HG02571 (cell line): ENCODE measurements at regions not wholly inside any gene's neighbourhood (a gene's known extent, or its start where the extent isn't known, plus 50 kb on each side); places are given as distances from the start of the nearest gene placed in this dataset.

ENCODE experiments used
- ATAC-seq: cut with Tn5 transposase; IDR thresholded peaks from one replicate; pipeline ENCODE4 v1.9.1; 2021; ENCODE audit warnings: mild to moderate bottlenecking, moderate library complexity; ENCODE audit not compliant: unreplicated experiment

DNA sequence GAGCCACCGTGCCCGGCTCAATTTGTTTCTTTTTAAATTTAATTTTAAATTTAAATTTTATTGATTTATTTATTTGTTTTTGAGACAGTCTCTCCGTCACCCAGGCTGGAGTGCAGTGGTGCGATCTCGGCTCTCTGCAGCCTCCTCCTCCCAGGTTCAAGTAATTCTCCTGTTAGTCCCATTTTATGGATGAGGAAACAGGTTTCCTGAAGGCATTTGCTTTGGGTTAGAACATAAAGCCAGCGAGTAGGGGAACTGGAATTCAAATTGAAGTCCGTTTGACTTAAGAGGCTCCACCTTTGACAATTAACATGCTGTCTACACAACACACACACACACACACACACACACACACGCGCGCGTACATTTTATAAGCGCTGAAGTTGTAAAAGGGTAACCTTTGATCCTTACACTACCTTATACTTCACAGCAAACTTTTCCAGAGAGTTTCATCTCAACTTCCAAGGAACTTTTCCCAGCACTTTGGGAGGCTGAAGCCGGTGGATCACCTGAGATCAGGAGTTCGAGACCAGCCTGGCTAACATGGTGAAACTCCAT is 232.0 kb downstream of the BCAS1 start:
- no peak for ATAC-seq

DNA sequence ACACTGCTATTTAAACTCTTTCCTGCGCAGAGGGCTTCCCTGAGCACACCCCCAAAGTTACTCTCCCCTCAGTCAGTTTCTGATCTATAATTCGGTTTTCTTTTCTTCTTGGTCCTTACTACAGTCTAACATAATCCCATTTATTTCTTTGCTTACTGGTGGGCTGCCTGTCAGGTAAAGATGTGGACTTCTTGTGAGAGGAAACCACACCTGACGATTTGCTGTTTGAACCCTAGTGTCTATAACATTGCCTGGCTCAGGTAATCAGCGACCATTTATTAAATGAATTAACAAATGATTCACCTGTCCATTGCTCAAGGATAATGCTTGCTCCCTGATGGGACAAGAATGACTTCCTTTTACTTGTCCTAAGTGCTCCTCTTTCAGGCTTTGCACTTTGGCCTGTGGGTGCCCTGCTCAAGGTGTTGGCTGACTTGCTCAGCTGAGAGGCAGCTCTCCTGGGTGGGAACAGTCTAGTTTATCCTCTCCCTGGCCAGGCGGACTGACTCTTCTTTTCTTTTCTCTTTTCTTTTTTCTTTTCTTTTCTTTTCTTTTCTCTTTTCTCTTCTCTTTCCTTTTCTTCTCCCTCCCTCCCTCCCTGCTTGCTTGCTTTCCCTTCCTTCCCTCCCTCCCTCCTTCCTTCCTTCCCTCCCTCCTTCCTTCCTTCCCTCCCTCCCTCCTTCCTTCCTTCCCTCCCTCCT is 233.1 kb downstream of the BCAS1 start:
- no peak for ATAC-seq

DNA sequence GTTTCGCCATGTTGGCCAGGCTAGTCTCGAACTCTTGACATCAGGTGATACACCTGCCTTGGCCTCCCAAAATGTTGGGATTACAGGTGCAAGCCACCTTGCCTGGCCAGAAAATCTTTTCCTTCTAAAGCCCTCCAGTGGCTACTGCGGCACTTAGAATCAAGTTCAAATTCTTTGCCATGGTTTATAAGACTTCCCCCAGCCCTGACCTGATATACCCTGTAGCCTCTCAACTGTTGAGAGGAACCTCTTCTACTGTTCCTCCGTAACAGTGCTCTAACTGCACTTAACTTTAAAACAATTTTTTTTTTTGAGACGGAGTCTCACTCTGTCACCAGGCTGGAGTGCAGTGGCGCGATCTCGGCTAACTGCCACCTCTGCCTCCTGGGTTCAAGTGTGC is 235.6 kb downstream of the BCAS1 start:
- ATAC-seq, result no peak

DNA sequence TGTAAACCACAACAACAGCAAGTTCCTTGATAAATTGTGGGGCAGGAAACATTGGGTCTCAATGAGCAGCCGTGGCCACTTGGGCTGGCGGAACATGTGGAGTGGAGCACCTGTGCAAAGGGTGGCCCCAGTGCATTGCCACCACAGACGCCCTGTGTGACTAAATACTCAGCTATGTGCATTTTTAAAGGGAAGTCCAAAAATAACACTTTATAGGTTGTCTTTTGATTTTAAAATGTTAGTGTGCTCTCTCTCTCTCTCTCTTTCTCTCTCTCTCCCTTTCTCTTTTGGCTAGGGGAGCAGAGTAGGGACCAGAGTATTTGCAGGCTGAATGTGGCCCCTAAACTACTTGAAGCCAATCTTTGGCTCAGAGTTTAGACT is 236.3 kb downstream of the BCAS1 start:
- no peak for ATAC-seq

DNA sequence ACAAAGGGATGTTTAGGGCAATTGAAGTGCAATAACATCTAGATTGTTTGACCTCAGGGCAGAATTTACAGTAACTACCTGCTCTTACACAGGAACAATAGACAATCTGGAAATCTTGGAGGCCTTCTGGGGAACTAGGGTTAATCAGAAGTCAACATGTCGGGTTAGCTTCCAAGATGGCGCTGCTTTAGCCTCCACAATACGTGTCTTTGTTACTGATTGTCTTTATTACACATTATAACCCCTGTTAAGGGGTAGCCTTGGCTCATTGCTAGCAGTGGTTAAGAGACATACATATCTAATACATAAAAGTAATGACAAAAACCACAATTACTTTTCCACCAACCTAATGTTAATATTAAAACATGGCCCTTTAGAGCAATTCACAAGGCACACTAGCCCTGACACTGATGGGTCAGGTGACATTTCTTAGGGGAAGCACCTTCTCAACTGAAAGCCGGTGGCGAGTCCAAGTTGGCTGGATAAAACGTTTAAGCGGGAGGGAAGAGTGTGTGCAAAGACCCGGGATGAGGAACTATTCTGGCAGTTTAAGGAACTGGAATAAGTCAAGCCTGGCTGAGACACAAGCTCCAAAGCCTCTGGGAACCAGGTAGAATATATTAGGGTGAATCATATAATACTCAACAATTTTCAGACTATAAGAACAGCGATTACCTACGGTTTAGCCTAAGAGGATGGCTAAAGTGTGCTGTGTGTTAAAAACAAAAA is 236.9 kb downstream of the BCAS1 start:
- ATAC-seq, result no peak

DNA sequence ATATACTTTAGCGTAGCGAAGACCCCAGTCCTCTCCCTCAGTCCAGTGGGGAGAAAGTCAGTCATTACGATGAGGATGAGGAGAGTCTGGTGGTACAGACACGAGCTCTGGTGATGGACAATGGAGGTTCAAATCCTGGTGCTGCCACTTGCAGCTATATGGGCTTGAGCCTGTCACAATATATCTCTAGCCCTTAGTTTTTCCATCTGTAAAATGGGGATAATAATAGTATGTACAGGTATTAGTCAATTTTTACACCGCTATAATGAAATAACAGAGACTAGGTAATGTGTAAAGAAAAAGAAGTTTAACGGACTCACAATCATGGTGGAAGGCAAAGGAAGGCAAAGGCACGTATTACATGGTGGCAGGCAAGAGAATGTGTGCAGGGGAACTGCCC is 237.9 kb downstream of the BCAS1 start:
- no peak for ATAC-seq

DNA sequence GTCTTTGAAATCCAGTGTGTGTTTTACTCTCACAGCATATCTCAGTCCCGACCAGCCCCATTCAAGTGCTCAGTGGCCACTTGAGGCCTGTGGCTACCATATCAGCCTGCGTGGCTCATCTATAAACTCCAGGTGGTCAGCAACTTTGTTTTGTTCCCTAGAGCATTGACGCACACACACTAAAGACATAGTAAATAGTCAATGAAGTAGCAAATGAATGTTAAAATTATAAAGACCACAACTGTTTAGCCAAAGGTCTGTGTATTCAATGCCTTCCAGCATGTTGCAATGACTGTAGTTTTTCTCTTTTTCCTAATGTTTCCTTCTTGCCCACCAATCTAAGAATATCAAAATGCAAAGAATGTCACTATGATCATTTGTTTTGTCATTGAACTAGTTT is 238.2 kb upstream of the ZNF217 start:
- ATAC-seq, result no peak

DNA sequence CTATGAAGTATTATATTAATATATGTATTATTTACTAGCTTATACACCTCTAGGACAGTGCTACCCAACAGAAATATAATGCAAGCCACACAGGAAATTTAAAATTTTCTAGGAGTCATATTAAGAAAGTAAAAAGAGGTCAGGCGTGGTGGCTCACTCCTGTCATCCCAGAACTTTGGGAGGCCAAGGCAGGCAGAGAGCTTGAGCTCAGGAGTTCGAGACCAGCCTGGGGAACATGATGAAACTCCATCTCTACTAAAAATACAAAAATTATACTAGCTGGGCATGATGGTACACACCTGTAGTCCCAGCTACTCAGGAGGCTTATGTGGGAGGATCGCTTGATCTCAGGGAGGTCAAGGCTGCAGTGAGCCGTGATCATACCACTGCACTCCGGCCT is 237.6 kb upstream of the ZNF217 start:
- ATAC-seq, result no peak

DNA sequence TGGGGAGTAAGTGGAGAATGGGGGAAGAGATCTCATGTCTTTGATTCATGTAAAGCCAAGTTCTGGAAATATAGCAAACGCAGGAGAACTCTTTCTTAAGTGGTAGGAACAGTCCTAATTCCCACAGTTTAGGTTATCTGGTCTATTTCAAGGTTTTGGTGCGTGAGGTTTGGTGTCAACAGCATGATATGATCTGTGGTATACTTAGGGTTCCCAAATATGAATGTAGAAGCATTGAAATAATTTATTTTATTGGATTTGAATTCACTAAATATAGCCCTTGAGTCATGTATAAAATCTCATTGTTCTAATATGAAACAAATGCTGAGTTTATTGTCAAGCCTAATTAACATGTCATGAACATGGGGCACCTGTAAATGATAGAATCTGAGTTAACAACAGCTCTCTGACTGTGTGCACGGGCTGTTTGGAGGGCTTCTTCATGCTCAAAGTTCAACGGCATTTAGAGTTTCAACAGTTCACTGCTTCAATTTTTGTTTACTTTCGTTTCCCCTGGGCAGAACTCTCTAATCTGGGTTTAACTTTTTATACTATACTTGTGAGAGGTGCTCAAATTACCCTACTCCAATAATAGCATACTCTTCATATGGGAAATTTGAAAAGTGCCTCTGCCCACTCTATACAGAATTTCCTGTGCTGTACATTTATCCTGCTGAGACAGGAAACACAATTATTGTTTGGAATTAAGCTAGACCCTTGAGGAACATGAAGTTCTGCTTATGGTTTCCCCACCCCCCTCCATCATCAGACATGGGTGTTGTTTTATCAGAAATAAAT is 236.3 kb upstream of the ZNF217 start:
- ATAC-seq, result no peak

DNA sequence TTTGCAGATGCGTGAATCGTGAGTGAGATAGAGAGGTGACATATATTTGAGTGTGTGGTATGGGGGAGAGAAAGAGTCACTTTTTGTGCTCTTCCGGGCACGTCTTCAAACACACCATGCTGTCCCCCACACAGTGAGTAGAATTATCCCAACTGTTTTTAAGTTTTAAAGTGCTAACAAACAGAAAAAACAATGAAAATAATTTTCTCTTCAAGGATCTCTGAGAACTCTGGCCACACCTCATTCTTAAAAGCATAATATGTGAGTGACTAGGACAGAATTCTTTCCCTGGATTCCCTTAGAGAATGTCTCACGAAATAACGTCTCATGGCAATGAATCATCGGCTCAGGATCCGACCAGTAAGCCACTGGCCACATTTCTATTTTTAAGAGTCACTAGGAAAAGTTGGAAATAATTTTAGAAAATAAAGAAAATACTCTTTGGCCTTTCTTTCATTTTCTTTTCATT is 235.7 kb upstream of the ZNF217 start:
- ATAC-seq, result no peak

DNA sequence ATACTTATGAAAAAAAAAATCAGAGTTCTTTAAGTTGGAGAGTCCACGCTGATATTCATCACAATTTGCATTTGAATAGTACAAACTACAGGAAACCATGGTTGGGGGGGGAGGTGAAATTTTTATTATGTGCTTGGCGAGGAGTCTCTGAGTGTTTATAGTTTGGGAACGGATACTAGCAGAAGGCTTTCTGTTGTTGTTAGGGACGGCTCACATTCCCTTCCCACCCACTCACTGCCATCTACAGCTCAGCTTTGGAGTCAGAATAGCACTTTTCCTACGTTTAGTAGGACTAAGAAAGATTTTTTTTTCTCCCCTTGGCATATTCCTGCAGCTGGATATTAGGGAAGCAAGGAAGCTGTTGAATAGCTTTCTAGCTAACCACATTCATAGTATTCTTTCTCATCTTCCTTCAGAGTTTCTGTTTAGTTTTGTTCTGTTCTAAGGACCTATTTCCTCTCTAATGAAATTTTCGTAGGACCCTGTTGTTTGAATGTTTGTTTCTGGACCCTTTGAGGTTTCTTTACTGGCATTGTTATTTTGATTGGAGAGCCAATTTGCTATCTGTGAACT is 235.1 kb upstream of the ZNF217 start:
- no peak for ATAC-seq

DNA sequence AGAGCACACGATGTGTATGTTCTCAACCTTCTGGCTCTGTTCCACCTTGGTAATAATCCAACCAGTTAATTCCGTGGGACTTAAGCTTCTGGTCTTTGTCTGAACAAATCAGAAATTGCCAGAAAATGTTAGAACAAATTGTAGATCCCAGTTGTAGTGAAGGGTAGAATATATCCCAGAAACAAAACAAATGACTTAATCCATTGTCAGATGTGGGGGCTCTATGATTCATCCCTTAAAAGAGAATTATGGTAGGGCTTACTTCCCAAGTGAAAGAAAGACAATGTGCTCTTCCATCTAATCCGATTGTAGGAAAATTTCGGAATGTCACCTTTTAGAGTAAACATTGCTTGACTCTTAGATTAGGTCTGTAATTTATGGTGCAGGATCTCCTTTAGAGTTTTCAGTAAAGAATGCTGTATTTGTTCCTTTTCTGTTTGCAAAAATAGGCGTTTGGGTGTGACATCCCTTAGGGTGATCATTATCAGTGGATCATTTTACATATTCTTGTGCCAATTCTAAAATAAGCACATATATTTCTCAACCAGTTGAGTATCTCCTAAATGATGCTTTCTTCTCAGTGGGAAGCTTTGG is 234.5 kb upstream of the ZNF217 start:
- ATAC-seq, result no peak

DNA sequence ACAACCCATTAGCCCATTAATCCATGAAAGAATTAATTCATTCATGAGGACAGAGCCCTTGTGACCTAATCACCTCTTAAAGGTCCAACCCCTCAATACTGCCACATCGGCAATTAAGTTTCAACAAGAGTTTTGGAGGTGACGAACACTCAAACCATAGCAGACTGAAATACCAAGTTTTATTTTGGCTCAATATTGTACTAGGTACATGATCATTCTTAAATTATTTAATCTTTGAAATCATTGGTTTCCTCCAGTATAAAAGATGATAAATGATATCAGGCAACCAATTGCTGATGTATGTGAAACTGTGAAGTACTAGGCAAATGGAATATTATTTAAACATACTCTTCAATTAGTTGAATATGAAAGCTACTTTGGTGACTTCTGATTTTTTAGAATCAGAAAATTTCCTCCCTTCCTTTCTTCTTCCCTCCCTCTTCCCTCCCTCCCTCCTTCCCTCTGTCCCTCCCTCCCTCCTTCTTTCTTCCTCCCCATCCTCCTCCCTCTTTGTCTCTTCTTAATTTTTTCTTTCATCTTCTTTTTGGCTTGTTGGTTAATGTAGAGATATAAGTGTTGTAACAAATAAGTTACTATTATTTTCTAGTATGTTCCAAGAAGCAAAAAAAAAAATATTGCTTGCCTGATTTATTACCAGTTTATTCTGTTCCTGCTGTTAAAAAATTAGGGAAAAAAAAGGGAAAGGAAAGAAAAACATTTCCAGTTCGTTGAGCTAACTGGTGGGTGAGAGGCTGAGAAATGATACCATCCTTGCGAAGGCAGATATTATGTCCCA is 233.9 kb upstream of the ZNF217 start:
- no peak for ATAC-seq

DNA sequence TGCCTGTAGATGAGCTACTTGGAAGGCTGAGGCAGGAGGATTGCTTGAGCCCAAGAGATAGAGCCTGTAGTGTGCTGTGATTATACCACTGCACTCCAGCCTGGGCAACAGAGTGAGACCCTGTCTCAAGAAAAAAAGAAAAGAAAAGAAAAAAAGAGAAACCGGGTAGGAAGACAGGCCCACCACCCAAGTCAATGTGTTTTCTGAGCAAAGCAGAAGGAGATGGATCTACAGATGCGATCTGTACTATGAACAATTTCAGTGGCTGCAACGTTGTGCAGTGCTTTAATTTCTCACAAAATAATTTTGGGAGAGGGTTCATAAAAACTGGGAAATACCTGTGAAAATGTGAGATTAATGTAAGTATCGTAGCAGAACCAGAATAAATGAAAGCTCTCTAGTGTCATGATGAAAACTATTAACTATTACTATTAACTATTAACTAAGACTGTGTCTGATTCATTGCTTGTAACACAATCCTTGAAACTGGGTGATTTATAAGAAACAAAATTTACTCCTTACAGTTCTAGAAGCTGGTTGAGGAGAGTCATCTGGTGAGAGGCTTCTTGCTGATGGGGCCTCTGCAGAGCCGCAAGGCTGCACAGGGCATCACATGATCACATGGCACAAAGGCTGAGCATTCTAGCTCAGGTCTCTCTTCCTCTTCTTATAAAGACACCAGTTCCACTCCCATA is 233.1 kb upstream of the ZNF217 start:
- no peak for ATAC-seq

DNA sequence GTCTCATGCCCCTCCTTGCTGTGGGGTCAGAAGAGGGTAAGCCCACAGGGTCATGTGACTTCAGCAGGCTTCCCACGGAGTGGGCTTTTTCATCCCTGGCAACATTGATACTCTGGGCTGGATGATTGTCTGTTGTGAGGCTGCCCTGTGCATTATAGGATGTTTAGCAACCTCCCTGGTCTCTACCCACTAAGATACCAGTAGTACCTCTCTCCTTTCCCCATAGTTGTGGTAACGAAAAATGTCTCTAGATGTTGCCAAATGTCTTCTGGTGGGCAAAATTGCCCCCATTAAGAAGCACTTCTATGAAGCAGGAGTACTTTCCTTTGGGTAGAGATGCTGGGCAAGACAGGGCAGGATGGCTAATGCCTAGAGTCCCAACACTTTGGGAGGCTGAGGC is 232.5 kb upstream of the ZNF217 start:
- no peak for ATAC-seq

DNA sequence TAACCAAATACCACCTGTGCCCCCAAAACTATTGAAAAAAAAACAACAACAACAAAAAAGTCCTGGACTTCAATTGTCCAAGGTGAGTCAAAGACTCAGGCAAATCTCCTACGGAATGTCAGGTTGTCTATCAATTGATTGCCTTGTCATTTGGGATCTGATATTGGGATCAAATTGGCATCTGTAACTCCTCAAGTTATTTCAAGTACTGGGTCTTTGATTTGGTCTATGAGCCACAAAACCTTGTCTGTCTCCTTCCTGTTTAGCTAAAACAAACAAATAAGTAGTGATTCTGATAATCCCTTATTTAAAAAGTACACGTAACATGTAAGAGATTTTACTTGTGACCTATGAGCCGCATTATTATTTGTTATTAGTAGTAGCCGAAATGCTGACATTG is 231.6 kb upstream of the ZNF217 start:
- ATAC-seq, result no peak

DNA sequence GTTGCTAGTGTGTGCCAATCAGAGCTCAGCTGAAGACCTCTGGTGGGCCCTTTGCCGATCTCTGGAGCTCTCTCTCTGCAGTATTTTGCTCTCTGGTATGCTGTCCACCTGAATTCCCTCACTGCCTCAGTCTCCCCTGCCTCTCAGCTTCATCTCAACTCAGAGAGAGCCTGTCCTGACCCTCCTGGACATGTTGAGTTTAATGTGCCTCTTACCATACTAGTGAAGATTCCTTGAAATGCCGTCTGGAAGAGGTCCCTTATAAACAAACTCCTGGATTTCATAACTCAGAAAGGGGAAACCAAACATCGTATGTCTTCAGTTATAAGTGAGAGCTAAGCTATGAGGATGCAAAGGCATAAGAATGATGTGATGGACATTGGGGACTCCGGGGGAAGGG is 231.1 kb upstream of the ZNF217 start:
- ATAC-seq, result no peak

DNA sequence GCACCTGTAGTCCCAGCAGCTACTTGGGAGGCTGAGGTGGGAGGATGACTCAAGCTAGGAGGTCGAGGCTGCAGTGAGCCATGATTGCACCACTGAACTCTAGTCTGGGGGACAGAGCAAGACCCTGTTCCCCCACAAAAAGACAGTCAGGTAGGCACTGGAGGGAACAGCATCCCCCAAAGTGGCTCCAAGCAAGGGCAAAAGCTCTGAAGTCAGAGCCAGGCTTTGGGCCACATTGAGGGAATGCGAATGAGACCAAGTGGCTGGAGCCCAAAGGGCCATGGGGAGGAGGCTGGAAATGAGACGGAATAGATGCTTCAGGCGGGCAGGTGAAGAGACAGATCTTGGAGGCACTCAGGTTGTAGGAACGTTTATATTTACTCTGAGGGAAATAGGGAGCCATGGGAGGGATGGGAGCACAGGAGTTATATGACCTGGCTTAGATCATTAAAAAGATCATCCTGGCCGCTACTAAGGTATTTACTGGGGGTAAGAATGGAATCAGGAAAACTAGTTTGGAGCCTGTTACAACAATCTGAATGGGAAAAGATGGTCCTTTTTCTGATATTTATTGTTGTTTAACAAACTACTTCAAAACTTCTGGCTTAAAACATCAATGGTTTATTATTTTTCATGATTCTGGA is 229.6 kb upstream of the ZNF217 start:
- no peak for ATAC-seq

DNA sequence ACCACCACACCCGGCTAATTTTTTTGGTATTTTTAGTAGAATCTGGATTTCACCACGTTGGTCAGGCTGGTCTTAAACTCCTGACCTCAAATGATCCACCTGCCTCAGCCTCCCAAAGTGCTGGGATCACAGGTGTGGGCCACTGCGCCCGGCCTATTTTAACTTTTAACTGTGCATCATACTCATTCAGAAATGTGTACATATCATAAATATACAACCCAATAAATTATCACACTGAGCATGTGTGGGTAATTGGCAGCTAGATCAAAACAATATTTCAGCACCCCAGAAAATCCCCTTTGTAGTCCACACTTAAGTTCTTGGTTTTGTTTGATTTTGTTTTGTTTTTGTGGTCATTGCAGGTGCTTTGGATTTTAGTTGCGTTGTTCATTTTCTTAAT is 228.9 kb upstream of the ZNF217 start:
- no peak for ATAC-seq
